ENCODE measurements at regions not wholly inside any gene's neighbourhood (a gene's known extent, or its start where the extent isn't known, plus 50 kb on each side); places are given as distances from the start of the nearest gene placed in this dataset.

DNA sequence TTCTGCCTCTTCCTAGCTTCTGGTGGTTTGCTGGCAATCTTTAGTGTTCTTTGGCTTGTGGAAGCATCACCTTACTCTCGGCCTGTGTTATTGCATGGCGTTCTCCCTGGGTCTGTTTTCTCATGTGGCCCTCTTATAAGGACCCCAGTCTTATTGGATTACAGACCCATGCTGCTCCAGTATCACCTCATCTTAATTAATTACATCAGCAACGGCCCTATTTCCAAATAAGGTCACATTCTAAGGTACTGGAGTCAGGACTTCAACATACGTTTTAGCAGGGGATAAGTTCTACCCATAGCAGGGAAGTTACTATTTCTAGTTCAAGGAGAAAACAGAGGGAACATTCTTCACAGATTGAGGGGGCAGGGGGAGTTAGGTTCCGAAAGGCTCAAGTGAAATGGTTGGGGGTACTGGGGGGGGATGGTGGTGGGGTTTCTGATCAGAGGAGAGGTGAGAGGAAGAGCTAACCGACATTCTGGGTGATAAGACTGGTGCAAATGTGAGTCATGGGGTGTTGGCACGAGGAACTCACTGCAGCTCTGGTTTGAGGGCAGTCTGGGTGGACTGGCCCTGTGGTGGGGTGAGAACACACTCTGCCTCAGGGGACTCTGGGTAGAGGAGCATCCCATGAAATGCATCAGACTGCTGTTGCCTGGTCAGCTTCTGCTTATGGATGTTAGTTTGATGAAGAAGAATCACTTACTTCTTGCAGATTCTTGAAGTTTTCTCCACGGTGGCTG lies 51.5 kb upstream of the ZBED5 start:
- no peak for DNase-seq (ENCODE audit: low read depth)
- TF ChIP-seq, protein P1, sequence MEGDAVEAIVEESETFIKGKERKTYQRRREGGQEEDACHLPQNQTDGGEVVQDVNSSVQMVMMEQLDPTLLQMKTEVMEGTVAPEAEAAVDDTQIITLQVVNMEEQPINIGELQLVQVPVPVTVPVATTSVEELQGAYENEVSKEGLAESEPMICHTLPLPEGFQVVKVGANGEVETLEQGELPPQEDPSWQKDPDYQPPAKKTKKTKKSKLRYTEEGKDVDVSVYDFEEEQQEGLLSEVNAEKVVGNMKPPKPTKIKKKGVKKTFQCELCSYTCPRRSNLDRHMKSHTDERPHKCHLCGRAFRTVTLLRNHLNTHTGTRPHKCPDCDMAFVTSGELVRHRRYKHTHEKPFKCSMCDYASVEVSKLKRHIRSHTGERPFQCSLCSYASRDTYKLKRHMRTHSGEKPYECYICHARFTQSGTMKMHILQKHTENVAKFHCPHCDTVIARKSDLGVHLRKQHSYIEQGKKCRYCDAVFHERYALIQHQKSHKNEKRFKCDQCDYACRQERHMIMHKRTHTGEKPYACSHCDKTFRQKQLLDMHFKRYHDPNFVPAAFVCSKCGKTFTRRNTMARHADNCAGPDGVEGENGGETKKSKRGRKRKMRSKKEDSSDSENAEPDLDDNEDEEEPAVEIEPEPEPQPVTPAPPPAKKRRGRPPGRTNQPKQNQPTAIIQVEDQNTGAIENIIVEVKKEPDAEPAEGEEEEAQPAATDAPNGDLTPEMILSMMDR (IDR thresholded peaks at IDR 0.05; ENCODE audit: control insufficient read depth, insufficient read depth, low read depth, low read length, missing control alignments) = no peak
- no peak overlapping the region for H3K4me3 ChIP-seq (ENCODE audit: control insufficient read depth, low read depth, low read length)

DNA sequence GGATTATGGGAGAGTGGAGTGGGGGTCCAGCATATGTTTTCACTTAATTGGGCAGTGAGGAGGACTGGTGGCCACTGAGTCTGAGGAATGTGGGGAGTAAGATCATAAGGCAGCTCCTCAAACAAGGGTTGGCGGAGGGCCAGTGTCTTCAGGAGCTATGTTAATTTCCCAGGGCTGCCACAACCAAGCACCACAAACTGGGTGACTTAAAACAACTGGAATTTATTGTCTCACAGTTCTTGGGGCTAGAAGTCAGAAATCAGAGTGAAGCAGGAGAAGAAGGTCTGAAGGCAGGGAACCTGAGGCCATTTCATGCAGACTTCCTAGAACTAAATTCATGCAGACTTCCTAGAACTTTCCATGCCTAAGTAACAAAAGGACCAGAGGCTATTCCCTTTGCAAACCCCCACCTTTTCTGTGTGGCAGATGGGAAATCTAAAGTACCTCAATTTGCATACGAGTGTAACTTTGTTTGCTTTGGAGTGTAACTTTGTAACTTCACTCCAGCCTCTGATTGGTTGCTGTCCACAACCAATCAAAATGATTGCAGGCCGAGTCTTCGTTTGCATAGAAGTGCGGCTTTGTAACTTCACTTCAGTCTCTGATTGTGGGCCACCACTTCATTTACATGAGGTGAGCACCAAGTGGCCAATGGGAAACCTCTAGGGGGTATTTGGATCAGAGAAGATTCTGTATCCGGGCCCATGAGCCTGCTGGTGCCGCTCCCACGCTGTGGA lies 50.5 kb upstream of the ZBED5 start:
- no peak overlapping the region for H3K4me3 ChIP-seq (ENCODE audit: control insufficient read depth, low read depth, low read length)
- TF ChIP-seq, protein P1 (IDR thresholded peaks at IDR 0.05; ENCODE audit: control insufficient read depth, insufficient read depth, low read depth, low read length, missing control alignments) = no peak
- peak; percentile 87 for DNase-seq (ENCODE audit: low read depth)

Measured in AG09309 (cell line).